DMS79 (cell line): ENCODE measurements at regions not wholly inside any gene's neighbourhood (a gene's known extent, or its start where the extent isn't known, plus 50 kb on each side); places are given as distances from the start of the nearest gene placed in this dataset.

Source experiments
- DNase-seq: peaks from one replicate; lab custom pipeline; 2025; lab: John Stamatoyannopoulos, UW

DNA sequence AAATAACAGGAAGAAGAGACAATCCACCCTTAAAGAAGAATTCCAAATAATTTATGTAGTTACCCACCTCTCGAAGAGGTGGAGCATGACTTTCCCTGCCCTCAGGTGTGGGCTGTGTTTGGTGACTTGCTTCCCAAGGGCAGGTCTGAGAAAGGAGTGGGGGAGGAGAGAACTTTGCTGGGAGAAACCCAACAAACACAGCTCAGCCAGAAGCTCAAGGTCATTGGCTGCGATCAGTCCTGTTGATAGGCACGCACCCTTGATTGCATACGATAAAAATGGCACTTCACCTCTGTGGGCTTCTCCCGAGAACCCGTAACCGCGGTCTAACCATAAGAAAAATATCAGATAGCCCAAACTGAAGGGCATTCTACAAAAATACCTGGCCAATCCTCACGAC is 157.5 kb upstream of the ID2 start:
- no peak for DNase-seq

GRCh38 chr2:8524823-8525222 is 157.0 kb upstream of the ID2 start:
- DNase-seq = no peak

GRCh38 chr2:8525236-8525581 is 156.6 kb upstream of the ID2 start:
- no peak for DNase-seq

DNA sequence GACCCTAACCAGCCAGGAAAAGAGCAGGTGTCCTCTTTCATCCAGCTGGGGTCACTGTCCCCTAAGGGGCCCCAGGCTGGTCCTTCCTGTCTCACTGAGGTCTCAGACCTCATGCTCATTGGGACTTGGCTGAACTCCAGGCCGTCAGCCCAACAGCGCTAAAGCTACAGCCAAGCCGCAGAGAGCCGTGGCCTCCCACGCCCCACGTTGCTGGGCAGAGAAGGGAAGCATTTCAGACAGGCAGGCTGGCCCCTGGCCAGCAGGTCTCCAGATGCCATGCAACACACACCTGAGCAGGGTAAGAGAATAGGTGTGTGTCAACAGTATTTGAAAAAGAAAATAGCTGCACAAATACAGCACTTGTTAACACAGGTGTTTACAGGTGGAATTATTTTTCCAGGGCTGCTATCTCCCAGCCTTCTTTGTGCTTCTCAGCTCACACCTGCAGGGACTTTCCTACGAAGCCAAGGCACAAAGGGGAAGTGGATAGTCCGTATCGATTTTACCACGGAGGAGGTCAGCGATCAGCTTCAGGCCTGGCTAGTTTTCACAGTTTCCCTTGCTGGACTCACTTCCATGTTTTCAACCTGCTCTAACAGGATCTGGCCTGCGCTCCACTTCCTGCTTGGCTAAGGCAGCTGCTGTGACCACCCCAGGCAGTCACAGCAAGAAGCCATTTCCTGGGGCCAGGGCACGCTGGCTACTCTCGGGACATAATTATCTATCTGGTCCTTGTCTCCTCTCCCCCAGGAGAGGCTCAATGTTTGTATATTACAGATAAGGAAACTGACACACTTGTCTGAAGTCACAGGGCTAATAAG is 156.1 kb upstream of the ID2 start:
- DNase-seq = peak; percentile 92

DNA sequence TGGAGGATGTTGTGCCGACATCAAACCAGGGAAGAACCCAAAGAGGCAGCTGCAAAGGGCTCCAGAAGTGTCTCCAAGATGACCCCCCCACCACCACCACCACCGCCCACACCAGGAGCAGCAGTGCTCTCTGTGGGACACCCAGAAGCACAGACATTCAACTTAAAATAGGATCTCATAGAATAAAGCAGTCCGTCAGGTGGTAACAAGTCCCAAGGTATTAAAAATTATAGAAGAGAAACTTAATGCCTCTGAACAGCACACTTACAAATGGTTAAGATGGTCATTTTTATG is 155.5 kb upstream of the ID2 start:
- no peak for DNase-seq

DNA sequence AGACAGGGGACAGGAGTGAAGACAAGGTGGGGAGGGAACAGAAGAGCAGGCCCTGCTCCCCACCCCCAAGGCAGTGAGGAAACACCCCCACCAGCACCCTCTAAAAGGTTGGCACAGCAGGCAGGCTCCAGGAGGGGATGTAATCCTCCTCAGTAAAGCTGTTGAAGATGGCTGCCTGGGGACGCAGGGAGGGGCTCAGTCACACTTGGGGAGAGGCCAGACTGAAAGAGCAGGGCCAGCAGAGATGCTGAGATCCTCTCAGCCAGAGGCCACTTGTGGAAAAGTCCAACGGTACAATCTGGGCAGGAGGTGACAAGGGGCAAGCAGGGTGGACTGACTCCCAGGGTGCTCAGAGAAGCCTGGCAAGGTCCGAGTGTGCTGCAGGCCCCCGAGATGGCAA is 154.8 kb upstream of the ID2 start:
- no peak for DNase-seq

GRCh38 chr2:8527676-8528075 is 154.2 kb upstream of the ID2 start:
- no peak for DNase-seq

GRCh38 chr2:8528863-8529262 is 153.0 kb upstream of the ID2 start:
- no peak for DNase-seq

GRCh38 chr2:8529706-8530277 is 152.1 kb upstream of the ID2 start:
- DNase-seq = no peak

DNA sequence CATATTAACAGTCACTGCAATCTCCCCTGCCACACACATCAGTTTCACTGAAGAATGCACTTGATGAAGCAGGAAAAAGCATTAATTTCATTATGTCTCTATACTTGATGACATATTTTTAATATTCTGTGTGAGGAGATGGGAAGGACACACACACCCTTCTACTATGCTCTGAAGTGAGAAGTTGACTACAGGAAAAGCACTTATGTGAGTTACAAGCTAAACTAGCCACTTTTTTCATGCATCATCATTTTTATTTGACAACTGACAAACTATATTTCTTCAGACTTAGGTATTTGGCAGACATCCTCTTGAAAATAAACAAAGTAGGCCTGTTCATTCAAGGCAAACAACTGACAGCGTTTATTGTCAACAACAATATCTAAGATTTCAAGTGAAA is 150.4 kb upstream of the ID2 start:
- no peak for DNase-seq

GRCh38 chr2:8532438-8532837 is 149.4 kb upstream of the ID2 start:
- no peak for DNase-seq

DNA sequence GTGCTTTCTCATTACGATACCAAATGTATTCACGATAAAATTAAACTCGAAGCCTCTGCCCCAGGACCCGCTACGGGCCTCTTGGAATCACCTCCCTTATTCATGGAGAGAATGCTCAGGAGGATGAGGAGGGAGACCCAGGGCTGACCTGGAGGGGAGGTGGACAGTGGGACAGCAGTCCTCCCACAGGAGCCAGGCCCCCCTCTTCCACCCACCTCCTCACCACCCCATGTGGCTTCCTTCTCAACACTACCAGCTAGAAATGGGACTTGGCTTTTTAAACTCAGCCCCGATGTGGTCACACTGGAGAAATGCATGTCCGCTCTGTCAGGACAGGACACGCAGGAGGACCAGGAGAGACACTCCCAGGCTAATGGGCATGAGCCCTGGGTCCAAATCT is 147.9 kb upstream of the ID2 start:
- no peak for DNase-seq

DNA sequence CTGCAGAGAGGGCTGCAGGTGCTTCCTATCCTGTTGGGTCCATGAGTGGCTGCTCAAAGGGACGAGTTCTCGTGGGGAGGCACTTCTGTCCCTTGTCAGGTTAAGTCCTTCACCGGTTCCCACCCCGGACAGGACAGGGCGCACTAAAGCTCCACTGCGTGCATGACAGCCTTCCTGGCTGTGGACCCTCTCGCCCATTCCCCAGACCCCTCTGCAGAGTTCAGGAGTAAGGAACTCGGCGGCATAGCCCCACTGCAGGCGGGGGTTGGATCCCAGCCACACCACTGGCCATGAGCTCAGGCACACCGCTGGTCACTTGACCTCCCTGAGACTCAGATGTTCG is 147.5 kb upstream of the ID2 start:
- no peak for DNase-seq

- DNase-seq = no peak
These were observed 147.0 kb upstream of the ID2 start for GRCh38 chr2:8534729-8535468.

DNA sequence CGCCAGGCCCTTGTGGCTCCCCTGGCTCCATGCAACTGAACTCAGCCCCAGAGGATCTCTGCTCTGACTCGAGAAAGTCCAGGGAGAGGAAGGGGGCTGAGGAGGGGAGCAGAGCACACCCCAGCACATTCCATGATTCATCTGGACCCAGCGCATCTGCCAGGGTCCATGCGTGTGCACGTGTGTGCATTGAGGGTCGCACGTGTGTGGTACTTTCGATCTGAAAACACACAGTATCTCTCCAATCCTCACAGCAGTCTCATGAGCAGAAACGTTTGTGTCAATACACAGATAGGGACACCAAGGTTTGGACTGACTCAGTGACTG is 146.4 kb upstream of the ID2 start:
- DNase-seq = no peak

DNA sequence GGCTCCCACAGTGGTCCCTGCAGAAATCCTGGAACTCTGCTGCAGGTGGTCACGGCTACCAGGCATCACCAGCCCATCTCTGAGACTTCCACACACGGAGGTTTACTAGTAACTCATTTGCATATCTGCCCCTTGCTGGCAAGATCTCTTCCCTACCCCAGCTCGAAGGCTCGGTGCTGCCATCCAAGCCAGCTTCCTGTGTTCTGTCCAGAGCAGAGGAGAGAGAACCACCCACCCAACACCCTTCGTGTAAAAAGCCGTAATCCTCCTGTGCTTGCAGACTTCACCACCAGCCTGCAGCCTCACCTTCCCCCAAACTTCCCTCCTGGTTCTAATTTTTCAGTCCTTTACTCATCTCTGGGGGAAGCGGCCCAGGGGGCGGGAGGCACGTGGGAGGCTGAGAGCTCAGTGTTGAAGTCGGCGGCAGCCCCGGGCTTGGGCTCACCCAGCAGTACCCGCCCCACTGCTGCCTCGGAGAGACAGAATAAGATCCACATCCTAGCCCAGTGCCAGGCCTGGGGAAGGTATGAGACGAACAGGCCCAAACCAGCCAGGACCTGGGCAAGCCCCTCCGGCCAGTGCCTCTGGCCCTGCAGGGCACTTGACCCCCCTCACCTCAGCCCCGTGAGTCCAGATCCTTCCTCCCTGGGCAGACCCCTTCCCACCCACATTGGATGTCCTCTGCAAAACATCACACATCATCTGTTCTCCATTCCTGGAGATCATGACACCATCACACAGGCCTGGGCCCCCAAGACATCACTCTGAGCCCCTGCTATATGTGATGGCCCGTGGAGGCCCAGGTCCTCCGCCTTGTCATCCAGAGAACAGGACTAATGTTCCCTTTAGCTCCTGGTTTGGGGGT is 145.8 kb upstream of the ID2 start:
- no peak for DNase-seq

GRCh38 chr2:8536686-8537561 is 144.9 kb upstream of the ID2 start:
- no peak for DNase-seq

- DNase-seq = no peak
These were observed 144.2 kb upstream of the ID2 start for GRCh38 chr2:8537562-8538155.

DNA sequence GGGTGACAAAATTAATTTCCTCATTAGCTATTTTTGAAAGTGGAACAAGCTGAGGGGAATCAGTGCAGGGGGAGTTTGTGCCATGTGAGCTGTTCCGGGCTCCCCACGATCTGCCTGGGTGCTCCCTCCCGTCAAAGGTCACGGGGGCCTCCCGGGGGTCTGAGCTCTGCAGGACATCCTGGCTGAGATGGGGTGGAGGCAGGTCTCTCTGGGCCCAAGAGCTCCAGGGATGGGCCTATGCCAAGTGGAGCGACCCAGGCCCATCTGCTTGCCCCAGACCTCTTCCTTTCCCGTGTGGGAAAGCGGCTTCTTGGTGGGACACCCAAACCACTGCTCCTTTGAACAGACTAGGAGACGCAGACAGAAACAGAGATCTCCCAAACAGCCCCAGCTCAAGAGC is 143.3 kb upstream of the ID2 start:
- no peak for DNase-seq

DNA sequence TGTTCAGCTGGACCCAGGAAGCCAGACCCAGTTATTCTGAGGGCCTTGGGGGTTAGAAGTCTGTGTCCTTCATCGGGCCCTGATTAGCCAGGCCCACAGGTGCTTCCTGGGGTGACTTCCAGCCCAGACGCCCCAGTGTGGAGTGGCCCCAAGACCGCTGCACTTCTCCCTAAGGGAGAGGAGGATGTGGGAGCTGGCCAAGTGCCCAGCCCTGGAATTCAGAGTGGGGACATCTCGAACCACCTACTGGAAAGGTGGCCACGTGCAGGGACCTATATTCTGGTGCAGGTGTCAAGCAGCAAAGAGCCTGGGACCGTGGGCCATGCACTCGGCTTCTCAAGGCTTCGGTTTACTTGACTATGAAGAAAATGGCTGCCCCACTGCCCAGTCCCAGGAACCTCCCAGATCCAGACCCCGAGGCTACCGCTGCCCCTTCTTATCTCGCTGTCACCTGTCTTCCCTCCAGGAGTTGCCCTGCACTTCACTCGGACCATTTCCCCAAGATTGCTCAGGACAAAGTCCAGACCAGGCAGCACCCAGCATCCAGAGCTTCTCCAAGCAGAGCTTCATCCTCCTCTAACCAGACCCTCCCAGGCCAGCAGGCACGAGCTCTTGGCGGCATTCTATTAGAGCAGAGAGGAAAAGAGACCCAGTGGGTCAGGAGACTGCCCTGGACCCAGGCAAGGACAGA is 142.8 kb upstream of the ID2 start:
- no peak for DNase-seq
